Body of pancreas (tissue), 4 donors: ENCODE measurements at regions not wholly inside any gene's neighbourhood (a gene's known extent, or its start where the extent isn't known, plus 50 kb on each side); places are given as distances from the start of the nearest gene placed in this dataset.

ENCODE experiments used
- CTCF ChIP-seq, 7 experiments: fragments of 450-650 bp in 4 of 7; fragments of 200-600 bp in 3 of 7; sonication (generic) in 3 of 7; IDR thresholded peaks; one replicate each; pipeline ENCODE4 v1.5.1; 2016 to 2019; ENCODE audit warnings: antibody characterized with exemption in 7 of 7
- POLR2A ChIP-seq, 3 donors: fragments of 450-650 bp; IDR thresholded peaks; one replicate each; pipeline ENCODE4 v1.6.1; 2016; ENCODE audit warnings: antibody characterized with exemption in 3 of 3, mild to moderate bottlenecking in 2 of 3

- TF ChIP-seq POLR2A (IDR thresholded peaks at IDR 0.05), result no peak
- TF ChIP-seq CTCF (IDR thresholded peaks at IDR 0.05), result no peak
These were observed 116.6 kb upstream of the PRR20G start for GRCh38 chr3:127404221-127405009.
